NK-92 (cell line): ENCODE measurements at regions not wholly inside any gene's neighbourhood (a gene's known extent, or its start where the extent isn't known, plus 50 kb on each side); places are given as distances from the start of the nearest gene placed in this dataset.
A peak's percentile ranks its signal among the peaks of the same experiment; 100 is the strongest.
"Not testable (repeated sequence)": the region's sequence is repeated elsewhere in the genome, so short reads cannot be mapped to it uniquely, and the experiment has no call there.

ENCODE experiments used
- DNase-seq: peaks from one replicate; lab custom pipeline; 2025; ENCODE audit not compliant: unreplicated experiment; lab: John Stamatoyannopoulos, UW

GRCh38 chr16:21487956-21488355 lies 111.4 kb upstream of the METTL9 start:
- DNase-seq: not testable (repeated sequence)

DNA sequence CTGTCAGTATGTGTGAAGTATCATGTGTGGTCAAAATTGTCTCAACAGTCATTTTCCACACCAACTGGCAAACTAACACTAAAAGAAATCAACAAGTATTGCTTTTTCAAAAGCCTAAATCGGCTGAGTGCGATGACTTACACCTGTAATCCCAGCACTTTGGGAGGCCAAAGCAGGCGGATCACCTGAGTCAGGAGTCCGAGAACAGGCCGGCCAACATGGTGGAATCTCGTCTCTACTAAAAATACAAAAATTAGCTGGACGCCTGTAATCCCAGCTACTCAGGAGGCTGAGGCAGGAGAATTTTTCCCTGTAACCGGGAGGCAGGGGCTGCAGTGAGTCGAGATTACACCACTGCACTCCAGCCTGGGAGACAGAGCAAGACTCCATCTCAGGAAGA lies 100.3 kb upstream of the METTL9 start:
- DNase-seq: not testable (repeated sequence)

DNA sequence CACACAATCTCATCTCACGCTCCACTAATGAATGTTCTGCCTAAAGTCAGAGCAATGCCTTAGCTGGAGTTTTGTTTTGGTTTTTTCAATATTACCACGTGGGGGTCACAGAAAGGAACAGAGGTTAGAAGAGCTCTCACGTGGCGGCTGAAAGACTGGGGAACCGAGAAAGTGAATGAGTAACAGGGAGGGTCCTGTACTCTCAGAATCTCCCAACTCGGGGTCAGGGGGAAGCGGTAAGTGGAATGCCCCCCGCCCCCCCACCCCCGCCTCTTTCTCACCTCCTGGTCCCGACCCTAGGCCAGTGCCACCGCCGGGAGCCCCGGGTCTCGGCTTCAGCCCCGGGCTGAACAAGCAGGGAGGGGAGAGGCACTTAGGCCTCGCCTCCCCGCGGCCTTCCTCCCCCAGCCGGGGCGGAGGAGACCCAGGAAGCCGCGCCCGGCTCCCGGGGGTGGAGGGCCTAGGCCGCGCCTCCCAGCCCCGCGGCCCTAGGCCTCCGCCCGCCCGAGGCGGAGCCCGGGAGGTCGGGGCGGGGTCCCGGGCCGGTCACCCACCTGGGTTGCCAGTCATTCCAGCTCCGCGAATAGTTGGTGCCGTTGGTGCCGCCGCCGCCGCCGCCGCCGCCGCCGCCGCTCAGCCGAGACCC lies 98.0 kb upstream of the METTL9 start:
- DNase-seq: not testable (repeated sequence)

- peak; percentile 15 for DNase-seq
Measured at GRCh38 chr16:21501869-21502667, 97.3 kb upstream of the METTL9 start.

DNA sequence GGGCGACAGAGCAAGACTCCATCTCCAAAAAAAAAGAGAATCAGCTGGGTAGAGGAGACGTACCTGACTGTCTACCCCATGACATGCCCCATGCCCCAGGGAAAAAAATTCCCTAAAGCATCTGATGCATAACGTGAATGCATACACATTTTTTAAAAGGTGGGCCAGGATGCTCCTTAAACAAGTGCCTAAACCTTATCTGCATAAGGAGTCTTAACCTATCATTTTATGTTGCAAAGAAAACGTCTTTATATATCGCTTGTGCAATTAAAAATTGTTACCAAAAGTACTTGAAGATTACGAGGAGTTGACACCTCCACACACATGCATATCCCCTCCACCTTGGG lies 95.8 kb upstream of the METTL9 start:
- not testable (repeated sequence) for DNase-seq

GRCh38 chr16:21503941-21504832 lies 95.2 kb upstream of the METTL9 start:
- not testable (repeated sequence) for DNase-seq

GRCh38 chr16:21505751-21506520 lies 93.4 kb upstream of the METTL9 start:
- not testable (repeated sequence) for DNase-seq

DNA sequence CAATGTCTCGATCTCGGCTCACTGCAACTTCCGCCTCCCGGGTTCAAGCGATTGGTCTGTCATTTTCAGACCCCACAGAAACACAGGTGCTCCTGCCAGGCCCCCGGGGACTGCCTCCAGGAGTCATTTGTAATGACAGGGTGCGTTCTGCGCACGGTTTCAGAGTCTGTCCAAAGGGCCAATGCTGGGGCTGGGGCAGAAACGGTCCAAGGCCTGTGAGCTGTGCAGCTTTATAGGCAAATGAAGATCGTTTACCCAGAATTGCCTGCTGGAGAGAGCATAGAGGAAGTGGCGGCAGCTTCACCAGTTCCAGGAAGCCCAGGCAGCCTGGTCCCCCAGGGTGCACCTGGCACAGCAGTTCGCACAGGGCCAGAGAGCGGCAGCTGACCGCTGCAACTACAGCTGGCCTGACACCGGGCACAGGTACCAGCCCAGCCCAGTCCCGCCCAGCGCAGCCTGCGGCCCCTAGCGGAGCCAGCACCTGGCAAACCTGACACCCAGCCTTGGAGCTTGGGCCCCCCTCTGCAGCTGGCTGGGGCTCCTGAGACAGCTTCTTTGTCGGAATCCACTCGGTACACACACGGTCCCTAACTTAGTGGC lies 92.4 kb upstream of the METTL9 start:
- not testable (repeated sequence) for DNase-seq

- not testable (repeated sequence) for DNase-seq
Measured at GRCh38 chr16:21507631-21508305, 91.6 kb upstream of the METTL9 start.

- DNase-seq: not testable (repeated sequence)
Measured at GRCh38 chr16:21508661-21509436, 90.5 kb upstream of the METTL9 start.

- DNase-seq: not testable (repeated sequence)
Measured at GRCh38 chr16:21509437-21510086, 89.8 kb upstream of the METTL9 start.

- not testable (repeated sequence) for DNase-seq
Measured at GRCh38 chr16:21510869-21511255, 88.5 kb upstream of the METTL9 start.

DNA sequence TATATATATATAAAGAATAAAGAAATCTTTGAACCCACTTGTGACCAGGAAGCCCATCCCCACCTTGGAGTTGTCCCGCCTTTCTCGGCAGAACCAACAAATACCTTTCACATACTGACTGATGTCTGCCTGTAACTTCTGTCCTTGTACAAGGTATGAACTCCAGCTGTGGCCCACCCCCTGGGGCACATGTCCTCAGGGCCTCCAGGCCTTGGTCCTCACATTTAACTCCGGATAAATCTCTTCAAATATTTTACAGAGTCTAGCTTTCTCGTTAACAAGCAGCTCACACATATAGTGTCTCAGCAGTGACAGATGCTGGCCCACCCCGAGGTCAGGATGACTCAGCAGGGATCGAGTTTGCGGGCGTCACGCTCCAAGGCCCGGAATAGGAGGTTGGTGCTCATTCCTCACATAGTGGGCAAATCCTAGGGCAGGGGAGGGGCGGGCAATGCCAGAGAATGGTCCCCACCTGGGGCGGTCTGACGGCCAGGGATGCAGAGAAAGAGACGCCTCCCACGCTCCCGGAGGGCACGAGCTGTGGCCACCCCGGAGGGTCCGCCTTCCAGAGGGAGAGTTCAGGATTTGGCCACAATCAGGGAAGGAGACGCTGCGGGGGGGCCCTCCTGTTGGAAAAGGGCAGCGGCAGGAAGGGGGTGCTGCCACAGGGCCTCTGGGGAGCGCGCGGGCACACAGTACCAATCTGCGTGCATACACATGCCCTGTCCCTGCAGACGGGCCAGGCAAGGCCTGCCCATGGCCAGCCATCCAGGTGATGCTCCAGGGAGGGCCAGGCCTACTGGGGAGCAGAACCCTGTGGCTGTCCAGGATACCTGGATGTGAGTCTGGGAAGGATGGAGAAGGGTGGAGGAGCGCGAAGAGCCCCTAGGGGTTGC lies 87.8 kb upstream of the METTL9 start:
- DNase-seq: not testable (repeated sequence)

DNA sequence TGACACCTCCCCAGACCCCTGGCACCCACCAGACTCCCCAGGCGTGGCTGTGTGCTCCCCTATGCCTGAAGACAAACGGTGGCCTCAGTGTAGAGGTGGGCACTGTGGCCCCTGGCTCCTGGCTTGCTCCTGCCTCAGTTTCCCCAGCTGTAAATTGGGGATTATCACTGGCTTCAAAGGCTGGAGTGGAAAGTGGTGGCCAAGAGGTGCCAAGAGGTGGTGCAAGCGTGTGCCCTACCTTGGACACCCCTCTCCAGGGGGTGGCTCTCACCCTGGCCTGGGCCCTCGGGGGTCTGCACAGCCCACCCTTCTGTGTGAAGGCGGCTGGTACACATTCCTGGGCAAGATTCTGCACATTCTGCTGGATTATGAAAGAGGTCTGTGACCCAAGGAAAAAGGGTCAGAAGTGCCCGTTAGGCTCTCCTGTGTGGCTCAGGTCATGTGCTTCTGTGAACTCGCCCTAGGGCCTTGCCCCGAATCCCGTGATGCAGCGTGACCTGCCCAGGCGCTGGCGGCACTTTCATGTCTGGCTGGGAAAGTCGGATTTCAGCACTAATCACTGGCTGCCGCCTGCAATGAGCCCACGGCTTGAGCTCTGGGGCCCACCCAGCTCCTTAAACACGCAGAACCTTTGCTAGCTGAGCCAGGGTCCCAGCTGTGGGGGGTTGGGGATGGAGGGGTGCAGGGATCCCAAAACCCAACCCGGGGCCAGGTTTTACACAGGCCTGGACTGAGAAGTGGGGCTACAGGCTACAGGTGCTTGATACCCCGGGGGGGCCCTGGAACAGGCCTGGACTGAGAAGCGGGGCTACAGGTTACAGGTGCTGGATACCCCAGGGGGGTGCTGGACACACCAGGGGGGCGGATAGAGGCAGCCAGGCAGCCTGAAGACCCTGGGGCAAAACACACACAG lies 86.8 kb upstream of the METTL9 start:
- not testable (repeated sequence) for DNase-seq

DNA sequence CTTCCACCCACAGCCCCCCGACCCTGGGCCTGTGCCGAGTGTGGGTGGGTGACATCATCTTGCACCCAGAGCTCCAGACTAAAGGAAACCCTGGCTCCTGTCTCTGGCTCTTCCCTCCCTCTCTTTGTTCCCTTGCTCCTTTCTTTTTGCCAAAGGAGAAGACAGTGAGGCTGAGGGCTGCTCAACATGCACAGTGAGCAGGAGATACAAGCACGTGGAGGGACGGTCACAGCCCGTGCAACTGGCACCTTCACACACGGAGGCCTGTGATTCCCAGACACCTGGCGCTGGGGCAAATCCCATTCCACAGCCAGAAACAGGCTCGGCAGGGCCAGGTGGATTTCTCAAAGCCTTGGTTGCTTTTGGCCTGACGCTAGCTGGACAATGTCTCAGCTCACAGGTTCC lies 86.0 kb upstream of the METTL9 start:
- DNase-seq: not testable (repeated sequence)

- not testable (repeated sequence) for DNase-seq
Measured at GRCh38 chr16:21513812-21514473, 85.4 kb upstream of the METTL9 start.
